GM18499 (cell line): ENCODE measurements at regions not wholly inside any gene's neighbourhood (a gene's known extent, or its start where the extent isn't known, plus 50 kb on each side); places are given as distances from the start of the nearest gene placed in this dataset.

Source experiments
- ATAC-seq: cut with Tn5 transposase; IDR thresholded peaks from one replicate; pipeline ENCODE4 v1.9.1; 2021; ENCODE audit warnings: moderate number of reproducible peaks; ENCODE audit not compliant: insufficient read depth, unreplicated experiment

GRCh38 chr4:153127760-153128494 lies 76.3 kb upstream of the TRIM2 start:
- no peak for ATAC-seq

GRCh38 chr4:153131596-153131995 lies 72.6 kb upstream of the TRIM2 start:
- ATAC-seq = no peak

GRCh38 chr4:153137159-153137558 lies 67.1 kb upstream of the TRIM2 start:
- no peak for ATAC-seq

- no peak for ATAC-seq
Observed at GRCh38 chr4:153137677-153138630, 66.3 kb upstream of the TRIM2 start.

- no peak for ATAC-seq
Observed at GRCh38 chr4:153138736-153139135, 65.5 kb upstream of the TRIM2 start.

GRCh38 chr4:153140294-153140693 lies 63.9 kb upstream of the TRIM2 start:
- no peak for ATAC-seq

- no peak for ATAC-seq
Observed at GRCh38 chr4:153141238-153141637, 63.0 kb upstream of the TRIM2 start.

- ATAC-seq = no peak
Observed at GRCh38 chr4:153142700-153143438, 61.4 kb upstream of the TRIM2 start.

- ATAC-seq = no peak
Observed at GRCh38 chr4:153143527-153144348, 60.5 kb upstream of the TRIM2 start.

GRCh38 chr4:153146031-153146430 lies 58.2 kb upstream of the TRIM2 start:
- no peak for ATAC-seq

GRCh38 chr4:153146961-153147360 lies 57.3 kb upstream of the TRIM2 start:
- ATAC-seq = no peak

- no peak for ATAC-seq
Observed at GRCh38 chr4:153148791-153149190, 55.5 kb upstream of the TRIM2 start.

GRCh38 chr4:153151535-153152455 lies 52.4 kb upstream of the TRIM2 start:
- no peak for ATAC-seq

GRCh38 chr4:153152501-153153338 lies 51.5 kb upstream of the TRIM2 start:
- no peak for ATAC-seq

GRCh38 chr4:153153339-153153871 lies 50.8 kb upstream of the TRIM2 start:
- no peak for ATAC-seq

GRCh38 chr4:153154007-153154975 lies 50.0 kb upstream of the TRIM2 start:
- ATAC-seq = no peak
